Endothelial cell of umbilical vein (primary cell): ENCODE measurements at regions not wholly inside any gene's neighbourhood (a gene's known extent, or its start where the extent isn't known, plus 50 kb on each side); places are given as distances from the start of the nearest gene placed in this dataset.
"Not testable (repeated sequence)": the region's sequence is repeated elsewhere in the genome, so short reads cannot be mapped to it uniquely, and the experiment has no call there.

Experiments used
- CTCF ChIP-seq, 2 donors: IDR thresholded peaks; 1 replicate in 1 of 2; 2 replicates in 1 of 2; pipeline ENCODE4 v1.5.1; 2011; ENCODE audit warnings: low read length in 2 of 2, mild to moderate bottlenecking in 2 of 2, moderate library complexity in 2 of 2, control low read depth in 1 of 2, inconsistent platforms in 1 of 2, low read depth in 1 of 2; ENCODE audit not compliant: insufficient read depth in 1 of 2; ENCODE audit errors: extremely low read depth in 1 of 2
- EZH2 ChIP-seq: IDR thresholded peaks from 2 replicates; pipeline ENCODE4 v1.6.1; 2012; ENCODE audit warnings: borderline replicate concordance, low read depth, mild to moderate bottlenecking, moderate library complexity, low read length, inconsistent platforms; ENCODE audit not compliant: severe bottlenecking
- MAX ChIP-seq: IDR thresholded peaks from 2 replicates; pipeline ENCODE4 v1.6.1; 2011; ENCODE audit not compliant: insufficient read depth, insufficient read length
- POLR2A ChIP-seq: IDR thresholded peaks from 2 replicates; pipeline ENCODE4 v1.6.1; 2012; ENCODE audit warnings: low read depth, mild to moderate bottlenecking, control low read depth, low read length
- POLR2AphosphoS5 ChIP-seq: IDR thresholded peaks from 2 replicates; pipeline ENCODE4 v1.6.1; 2012; ENCODE audit warnings: low read depth, mild to moderate bottlenecking, control low read depth, low read length, moderate library complexity; ENCODE audit not compliant: insufficient read depth

- not testable (repeated sequence) for TF ChIP-seq POLR2A; CTCF (IDR thresholded peaks at IDR 0.05; ENCODE audit: extremely low read depth in 1 of 2, insufficient read depth in 1 of 2, low read depth in 1 of 2, low read length in 2 of 2); MAX; POLR2AphosphoS5; EZH2
Measured at GRCh38 chr9:41650086-41650485, 461.0 kb upstream of the ZNG1F start.
